SK-N-SH (cell line): ENCODE measurements at regions not wholly inside any gene's neighbourhood (a gene's known extent, or its start where the extent isn't known, plus 50 kb on each side); places are given as distances from the start of the nearest gene placed in this dataset.

Experiments used
- CTCF ChIA-PET: fragments of 300-600, 350-600 bp; formaldehyde crosslinking; extraction: SDS; loops from one replicate; lab custom pipeline; 2021; lab: Yijun Ruan, JAX
- POLR2A ChIA-PET: fragments of 350-600 bp; sonication (Branson Sonifier 250); formaldehyde crosslinking; extraction: SDS; loops from one replicate; lab custom pipeline; 2020; ENCODE audit warnings: antibody characterized with exemption, inconsistent platforms; lab: Yijun Ruan, JAX
- DNase-seq: peaks from one replicate; pipeline ENCODE4 v3.0.0; 2012
- H2AFZ ChIP-seq: fragments of 200-600 bp; sonication (generic); 2 replicates; pipeline ENCODE4 v1.8.1; 2016; ENCODE audit warnings: antibody characterized with exemption, mild to moderate bottlenecking, low read depth
- H3F3A ChIP-seq: fragments of 200-600 bp; sonication (generic); replicated peaks from 2 replicates; pipeline ENCODE3; 2016; ENCODE audit warnings: antibody characterized with exemption, mild to moderate bottlenecking; ENCODE audit not compliant: insufficient read depth
- H3K27ac ChIP-seq, 2 experiments: fragments of 200-500 bp in 1 of 2; fragments of 200-600 bp in 1 of 2; sonication (Bioruptor generic) in 1 of 2; sonication (generic), shearing (Covaris generic) in 1 of 2; 2 replicates each; pipeline versions ENCODE4 v1.5.1 to v1.6.1; 2014 to 2016; ENCODE audit warnings: low read depth in 2 of 2, inconsistent platforms in 1 of 2, low read length in 1 of 2, mild to moderate bottlenecking in 1 of 2, mixed read lengths in 1 of 2
- H3K27me3 ChIP-seq: fragments of 200-600 bp; sonication (generic), shearing (Covaris generic); 2 replicates; pipeline ENCODE4 v1.6.1; 2016; ENCODE audit warnings: mixed run types; ENCODE audit not compliant: insufficient read depth
- H3K36me3 ChIP-seq, 2 experiments: fragments of 200-500 bp in 1 of 2; fragments of 200-600 bp in 1 of 2; sonication (Bioruptor generic) in 1 of 2; sonication (generic) in 1 of 2; replicated peaks in 1 of 2; 2 replicates each; pipeline versions ENCODE3 to v1.5.1; 2014 to 2016; ENCODE audit warnings: low read length in 1 of 2, mild to moderate bottlenecking in 1 of 2; ENCODE audit not compliant: insufficient read depth in 2 of 2, control insufficient read depth in 1 of 2
- H3K4me1 ChIP-seq, 2 experiments: fragments of 200-500 bp in 1 of 2; fragments of 200-600 bp in 1 of 2; sonication (Bioruptor generic) in 1 of 2; sonication (generic), shearing (Covaris generic) in 1 of 2; 2 replicates each; pipeline versions ENCODE4 v1.5.1 to v1.6.1; 2014 to 2016; ENCODE audit warnings: low read depth in 1 of 2, low read length in 1 of 2, mixed run types in 1 of 2; ENCODE audit not compliant: insufficient read depth in 2 of 2, control insufficient read depth in 1 of 2
- H3K4me2 ChIP-seq: fragments of 200-600 bp; sonication (generic), shearing (Covaris generic); 2 replicates; pipeline ENCODE4 v1.6.1; 2017; ENCODE audit warnings: mixed run types
- H3K4me3 ChIP-seq, 2 experiments: fragments of 200-500 bp in 1 of 2; fragments of 200-600 bp in 1 of 2; sonication (Bioruptor generic) in 1 of 2; sonication (generic), shearing (Covaris generic) in 1 of 2; 2 replicates each; pipeline versions ENCODE4 v1.5.1 to v1.8.1; 2014 to 2016; ENCODE audit warnings: low read depth in 2 of 2, inconsistent platforms in 1 of 2, low read length in 1 of 2, mild to moderate bottlenecking in 1 of 2, mixed read lengths in 1 of 2, moderate library complexity in 1 of 2
- H3K79me2 ChIP-seq: fragments of 200-600 bp; sonication (generic); 2 replicates; pipeline ENCODE4 v1.8.1; 2017; ENCODE audit warnings: mild to moderate bottlenecking; ENCODE audit not compliant: insufficient read depth
- H3K9ac ChIP-seq: fragments of 200-600 bp; sonication (generic); 2 replicates; pipeline ENCODE4 v1.6.1; 2017; ENCODE audit warnings: mixed run types
- H3K9me2 ChIP-seq: fragments of 200-600 bp; sonication (generic); 2 replicates; pipeline ENCODE4 v1.6.1; 2017; ENCODE audit warnings: mixed run types
- H3K9me3 ChIP-seq: fragments of 200-600 bp; sonication (generic); 2 replicates; pipeline ENCODE4 v1.6.1; 2017; ENCODE audit warnings: mixed run types, mild to moderate bottlenecking, moderate library complexity
- H4K20me1 ChIP-seq: fragments of 200-600 bp; sonication (generic); 2 replicates; pipeline ENCODE4 v1.6.1; 2017; ENCODE audit warnings: mild to moderate bottlenecking, mixed run types; ENCODE audit not compliant: insufficient read depth
- ELF1 ChIP-seq: IDR thresholded peaks from 2 replicates; pipeline ENCODE4 v1.4.0; 2012
- GABPA ChIP-seq: IDR thresholded peaks from 2 replicates; pipeline ENCODE4 v1.4.0; 2012; ENCODE audit warnings: low read depth, mild to moderate bottlenecking
- MXI1 ChIP-seq: IDR thresholded peaks from 2 replicates; pipeline ENCODE4 v1.6.1; 2012; ENCODE audit warnings: mild to moderate bottlenecking, low read depth, low read length, improper control_type of control experiment
- SIN3A ChIP-seq: IDR thresholded peaks from 2 replicates; pipeline ENCODE4 v1.6.1; 2012; ENCODE audit warnings: low read depth, mild to moderate bottlenecking, low read length, moderate library complexity, borderline replicate concordance
- WGBS: methylation state at CpG from one replicate; pipeline ENCODE4 v1.1.6; 2017; ENCODE audit warnings: low lambda C conversion rate; 5-methylcytosine and 5-hydroxymethylcytosine counted together
- TF ChIP-seq, protein P1 (sequence below): IDR thresholded peaks from 2 replicates; pipeline ENCODE4 v1.4.0; 2012; ENCODE audit warnings: low read depth
- TF ChIP-seq, protein P2 (sequence below): IDR thresholded peaks from 2 replicates; pipeline ENCODE4 v1.6.1; 2012; ENCODE audit warnings: mild to moderate bottlenecking, low read depth, low read length, moderate library complexity
- TF ChIP-seq, protein P3 (sequence below): fragments of 200-600 bp; sonication (generic); IDR thresholded peaks from 2 replicates; pipeline ENCODE4 v1.6.1; 2017; ENCODE audit warnings: antibody characterized with exemption, mild to moderate bottlenecking, moderate library complexity
- TF ChIP-seq, protein P4 (sequence below): fragments of 150-350 bp; IDR thresholded peaks from 2 replicates; pipeline ENCODE4 v1.6.1; 2016; ENCODE audit warnings: mild to moderate bottlenecking, low read depth, low read length
- TF ChIP-seq, protein P5 (sequence below): IDR thresholded peaks from 2 replicates; pipeline ENCODE4 v1.4.0; 2012; ENCODE audit warnings: low read depth, borderline replicate concordance
- TF ChIP-seq, protein P6 (sequence below): IDR thresholded peaks from 2 replicates; pipeline ENCODE4 v1.4.0; 2012; ENCODE audit warnings: low read depth, borderline replicate concordance
- TF ChIP-seq, protein P7 (sequence below): fragments of 150-350 bp; IDR thresholded peaks from 2 replicates; pipeline ENCODE4 v1.6.1; 2017; ENCODE audit warnings: antibody characterized with exemption, low read length, low read depth, borderline replicate concordance

DNA sequence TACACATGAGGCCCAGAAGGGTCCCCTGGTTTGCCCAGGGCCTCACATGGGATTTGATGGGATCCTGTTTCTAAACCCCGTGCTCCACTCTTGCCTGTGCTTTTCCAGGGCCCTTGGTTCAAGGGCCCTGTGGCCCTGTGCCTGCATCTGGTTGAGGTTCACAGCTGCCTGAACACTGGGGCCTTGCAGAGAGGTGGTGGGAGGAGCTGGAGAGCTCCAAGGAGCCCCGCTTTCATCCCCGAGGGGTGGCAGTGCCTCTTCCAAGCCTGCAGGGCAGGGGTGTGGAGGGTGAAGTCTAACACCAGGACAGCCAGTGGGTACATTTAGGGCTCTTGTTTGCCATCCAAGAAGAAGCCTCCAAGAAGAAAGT is 82.3 kb downstream of the GLI2 start:
- TF ChIP-seq ELF1: no peak
- TF ChIP-seq, protein P1, sequence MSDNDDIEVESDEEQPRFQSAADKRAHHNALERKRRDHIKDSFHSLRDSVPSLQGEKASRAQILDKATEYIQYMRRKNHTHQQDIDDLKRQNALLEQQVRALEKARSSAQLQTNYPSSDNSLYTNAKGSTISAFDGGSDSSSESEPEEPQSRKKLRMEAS: no peak
- TF ChIP-seq, protein P2, sequence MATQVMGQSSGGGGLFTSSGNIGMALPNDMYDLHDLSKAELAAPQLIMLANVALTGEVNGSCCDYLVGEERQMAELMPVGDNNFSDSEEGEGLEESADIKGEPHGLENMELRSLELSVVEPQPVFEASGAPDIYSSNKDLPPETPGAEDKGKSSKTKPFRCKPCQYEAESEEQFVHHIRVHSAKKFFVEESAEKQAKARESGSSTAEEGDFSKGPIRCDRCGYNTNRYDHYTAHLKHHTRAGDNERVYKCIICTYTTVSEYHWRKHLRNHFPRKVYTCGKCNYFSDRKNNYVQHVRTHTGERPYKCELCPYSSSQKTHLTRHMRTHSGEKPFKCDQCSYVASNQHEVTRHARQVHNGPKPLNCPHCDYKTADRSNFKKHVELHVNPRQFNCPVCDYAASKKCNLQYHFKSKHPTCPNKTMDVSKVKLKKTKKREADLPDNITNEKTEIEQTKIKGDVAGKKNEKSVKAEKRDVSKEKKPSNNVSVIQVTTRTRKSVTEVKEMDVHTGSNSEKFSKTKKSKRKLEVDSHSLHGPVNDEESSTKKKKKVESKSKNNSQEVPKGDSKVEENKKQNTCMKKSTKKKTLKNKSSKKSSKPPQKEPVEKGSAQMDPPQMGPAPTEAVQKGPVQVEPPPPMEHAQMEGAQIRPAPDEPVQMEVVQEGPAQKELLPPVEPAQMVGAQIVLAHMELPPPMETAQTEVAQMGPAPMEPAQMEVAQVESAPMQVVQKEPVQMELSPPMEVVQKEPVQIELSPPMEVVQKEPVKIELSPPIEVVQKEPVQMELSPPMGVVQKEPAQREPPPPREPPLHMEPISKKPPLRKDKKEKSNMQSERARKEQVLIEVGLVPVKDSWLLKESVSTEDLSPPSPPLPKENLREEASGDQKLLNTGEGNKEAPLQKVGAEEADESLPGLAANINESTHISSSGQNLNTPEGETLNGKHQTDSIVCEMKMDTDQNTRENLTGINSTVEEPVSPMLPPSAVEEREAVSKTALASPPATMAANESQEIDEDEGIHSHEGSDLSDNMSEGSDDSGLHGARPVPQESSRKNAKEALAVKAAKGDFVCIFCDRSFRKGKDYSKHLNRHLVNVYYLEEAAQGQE: no peak
- TF ChIP-seq GABPA: no peak
- TF ChIP-seq SIN3A: no peak
- TF ChIP-seq, protein P3, sequence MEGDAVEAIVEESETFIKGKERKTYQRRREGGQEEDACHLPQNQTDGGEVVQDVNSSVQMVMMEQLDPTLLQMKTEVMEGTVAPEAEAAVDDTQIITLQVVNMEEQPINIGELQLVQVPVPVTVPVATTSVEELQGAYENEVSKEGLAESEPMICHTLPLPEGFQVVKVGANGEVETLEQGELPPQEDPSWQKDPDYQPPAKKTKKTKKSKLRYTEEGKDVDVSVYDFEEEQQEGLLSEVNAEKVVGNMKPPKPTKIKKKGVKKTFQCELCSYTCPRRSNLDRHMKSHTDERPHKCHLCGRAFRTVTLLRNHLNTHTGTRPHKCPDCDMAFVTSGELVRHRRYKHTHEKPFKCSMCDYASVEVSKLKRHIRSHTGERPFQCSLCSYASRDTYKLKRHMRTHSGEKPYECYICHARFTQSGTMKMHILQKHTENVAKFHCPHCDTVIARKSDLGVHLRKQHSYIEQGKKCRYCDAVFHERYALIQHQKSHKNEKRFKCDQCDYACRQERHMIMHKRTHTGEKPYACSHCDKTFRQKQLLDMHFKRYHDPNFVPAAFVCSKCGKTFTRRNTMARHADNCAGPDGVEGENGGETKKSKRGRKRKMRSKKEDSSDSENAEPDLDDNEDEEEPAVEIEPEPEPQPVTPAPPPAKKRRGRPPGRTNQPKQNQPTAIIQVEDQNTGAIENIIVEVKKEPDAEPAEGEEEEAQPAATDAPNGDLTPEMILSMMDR: no peak
- TF ChIP-seq, protein P4, sequence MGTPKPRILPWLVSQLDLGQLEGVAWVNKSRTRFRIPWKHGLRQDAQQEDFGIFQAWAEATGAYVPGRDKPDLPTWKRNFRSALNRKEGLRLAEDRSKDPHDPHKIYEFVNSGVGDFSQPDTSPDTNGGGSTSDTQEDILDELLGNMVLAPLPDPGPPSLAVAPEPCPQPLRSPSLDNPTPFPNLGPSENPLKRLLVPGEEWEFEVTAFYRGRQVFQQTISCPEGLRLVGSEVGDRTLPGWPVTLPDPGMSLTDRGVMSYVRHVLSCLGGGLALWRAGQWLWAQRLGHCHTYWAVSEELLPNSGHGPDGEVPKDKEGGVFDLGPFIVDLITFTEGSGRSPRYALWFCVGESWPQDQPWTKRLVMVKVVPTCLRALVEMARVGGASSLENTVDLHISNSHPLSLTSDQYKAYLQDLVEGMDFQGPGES: no peak
- TF ChIP-seq, protein P5, sequence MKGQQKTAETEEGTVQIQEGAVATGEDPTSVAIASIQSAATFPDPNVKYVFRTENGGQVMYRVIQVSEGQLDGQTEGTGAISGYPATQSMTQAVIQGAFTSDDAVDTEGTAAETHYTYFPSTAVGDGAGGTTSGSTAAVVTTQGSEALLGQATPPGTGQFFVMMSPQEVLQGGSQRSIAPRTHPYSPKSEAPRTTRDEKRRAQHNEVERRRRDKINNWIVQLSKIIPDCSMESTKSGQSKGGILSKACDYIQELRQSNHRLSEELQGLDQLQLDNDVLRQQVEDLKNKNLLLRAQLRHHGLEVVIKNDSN: no peak
- TF ChIP-seq, protein P6, sequence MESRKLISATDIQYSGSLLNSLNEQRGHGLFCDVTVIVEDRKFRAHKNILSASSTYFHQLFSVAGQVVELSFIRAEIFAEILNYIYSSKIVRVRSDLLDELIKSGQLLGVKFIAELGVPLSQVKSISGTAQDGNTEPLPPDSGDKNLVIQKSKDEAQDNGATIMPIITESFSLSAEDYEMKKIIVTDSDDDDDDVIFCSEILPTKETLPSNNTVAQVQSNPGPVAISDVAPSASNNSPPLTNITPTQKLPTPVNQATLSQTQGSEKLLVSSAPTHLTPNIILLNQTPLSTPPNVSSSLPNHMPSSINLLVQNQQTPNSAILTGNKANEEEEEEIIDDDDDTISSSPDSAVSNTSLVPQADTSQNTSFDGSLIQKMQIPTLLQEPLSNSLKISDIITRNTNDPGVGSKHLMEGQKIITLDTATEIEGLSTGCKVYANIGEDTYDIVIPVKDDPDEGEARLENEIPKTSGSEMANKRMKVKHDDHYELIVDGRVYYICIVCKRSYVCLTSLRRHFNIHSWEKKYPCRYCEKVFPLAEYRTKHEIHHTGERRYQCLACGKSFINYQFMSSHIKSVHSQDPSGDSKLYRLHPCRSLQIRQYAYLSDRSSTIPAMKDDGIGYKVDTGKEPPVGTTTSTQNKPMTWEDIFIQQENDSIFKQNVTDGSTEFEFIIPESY: no peak
- TF ChIP-seq, protein P7, sequence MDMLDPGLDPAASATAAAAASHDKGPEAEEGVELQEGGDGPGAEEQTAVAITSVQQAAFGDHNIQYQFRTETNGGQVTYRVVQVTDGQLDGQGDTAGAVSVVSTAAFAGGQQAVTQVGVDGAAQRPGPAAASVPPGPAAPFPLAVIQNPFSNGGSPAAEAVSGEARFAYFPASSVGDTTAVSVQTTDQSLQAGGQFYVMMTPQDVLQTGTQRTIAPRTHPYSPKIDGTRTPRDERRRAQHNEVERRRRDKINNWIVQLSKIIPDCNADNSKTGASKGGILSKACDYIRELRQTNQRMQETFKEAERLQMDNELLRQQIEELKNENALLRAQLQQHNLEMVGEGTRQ: no peak
- no peak for TF ChIP-seq MXI1
- Histone ChIP-seq H3K4me2 (no peak overlapping the region), H4K20me1 (0 out of 2 replicates have a peak, but pooled peaks cover 15% of the 10 kb centered on the region), H3K4me1 (peaks cover 0 to 30% of the 10 kb centered on the region in 2 experiments; a peak in 2 of 4 replicates), H3K9me3 (no peaks in the 10 kb centered on the region), H3K36me3 (no peaks in the 10 kb centered on the region), H3K9me2 (no peaks in the 10 kb centered on the region), H3K4me3 (no peak overlapping the region), H3K27me3 (no peaks in the 10 kb centered on the region), H3F3A (no peaks in the 10 kb centered on the region), H3K27ac (no peak overlapping the region), H2AFZ (no peak overlapping the region), H3K79me2 (peaks cover 11% of the 10 kb centered on the region; the same call in 1 of the 2 replicates), H3K9ac (no peak overlapping the region)
- ChIA-PET CTCF (interaction anchor here (1.2 to 1.4 kb wide), 2 partner anchors 13 to 122 kb away, joined by 3 to 4 read pairs; no protein-coding TSS in a partner anchor), POLR2A (no interaction called here)
- DNase-seq: no peak
- WGBS: 100% methylated on average over 2 of the region's 3 CpGs
